ENCODE measurements at regions not wholly inside any gene's neighbourhood (a gene's known extent, or its start where the extent isn't known, plus 50 kb on each side); places are given as distances from the start of the nearest gene placed in this dataset.

- DNase-seq (no peak), ATAC-seq (no peak)
- H3K36me3 Mint-ChIP-seq (ENCODE audit: low read depth), result no peaks in the 10 kb centered on the region
- no peaks in the 10 kb centered on the region for H3K9me3 Mint-ChIP-seq (ENCODE audit: low read depth)
- ChIA-PET CTCF (no interaction called here), POLR2A (no interaction called here)
- H3K4me1 Mint-ChIP-seq, result no peaks in the 10 kb centered on the region
- no peak overlapping the region for H3K27ac Mint-ChIP-seq
- H3K4me3 Mint-ChIP-seq, result no peak overlapping the region
- H3K27me3 Mint-ChIP-seq, result peaks cover 4% of the 10 kb centered on the region
- intact Hi-C loops (cut with DNase I, micrococcal nuclease), result no loop called here
These were observed 410.5 kb downstream of the CTTN start for GRCh38 chr11:70808686-70809375.

- no peak for ATAC-seq
- Mint-ChIP-seq H3K36me3 (ENCODE audit: low read depth) (no peaks in the 10 kb centered on the region), H3K9me3 (ENCODE audit: low read depth) (no peaks in the 10 kb centered on the region), H3K27me3 (peaks cover 4% of the 10 kb centered on the region), H3K4me1 (no peaks in the 10 kb centered on the region), H3K4me3 (no peak overlapping the region), H3K27ac (no peak overlapping the region)
- POLR2A ChIA-PET, result no interaction called here
- DNase-seq, result no peak
- intact Hi-C loops (cut with DNase I, micrococcal nuclease), result no loop called here
- CTCF ChIA-PET, result no interaction called here
These were observed 411.8 kb downstream of the CTTN start for GRCh38 chr11:70810133-70810532.

GRCh38 chr11:70810681-70811080, 412.4 kb downstream of the CTTN start:
- ATAC-seq (no peak), DNase-seq (no peak)
- Mint-ChIP-seq H3K9me3 (ENCODE audit: low read depth) (no peaks in the 10 kb centered on the region), H3K27ac (no peak overlapping the region), H3K4me1 (no peaks in the 10 kb centered on the region), H3K27me3 (peaks cover 4% of the 10 kb centered on the region), H3K4me3 (no peak overlapping the region), H3K36me3 (ENCODE audit: low read depth) (no peaks in the 10 kb centered on the region)
- ChIA-PET CTCF (no interaction called here), POLR2A (no interaction called here)
- intact Hi-C loops (cut with DNase I, micrococcal nuclease), result no loop called here

DNA sequence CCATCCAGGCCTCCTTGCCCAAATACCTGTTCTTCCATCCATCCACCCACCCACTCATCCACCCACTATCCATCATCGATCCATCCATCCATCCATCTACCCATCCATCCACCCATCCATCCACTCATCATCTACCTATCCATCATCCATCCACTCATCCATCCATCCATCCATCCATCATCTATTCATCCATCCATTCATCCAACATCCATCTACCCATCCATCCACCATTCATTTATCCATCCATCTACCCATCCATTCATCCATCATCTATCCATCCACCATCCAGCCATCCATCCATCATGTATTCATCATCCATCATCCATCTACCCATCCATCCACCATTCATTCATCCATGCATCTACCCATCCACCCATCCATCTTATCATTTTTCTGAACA, 413.2 kb downstream of the CTTN start:
- ChIA-PET POLR2A (no interaction called here), CTCF (no interaction called here)
- Mint-ChIP-seq H3K27me3 (peaks cover 4% of the 10 kb centered on the region), H3K36me3 (ENCODE audit: low read depth) (no peaks in the 10 kb centered on the region), H3K4me3 (no peak overlapping the region), H3K9me3 (ENCODE audit: low read depth) (no peaks in the 10 kb centered on the region), H3K4me1 (no peaks in the 10 kb centered on the region), H3K27ac (no peak overlapping the region)
- no peak for ATAC-seq
- intact Hi-C loops (cut with DNase I, micrococcal nuclease), result no loop called here
- DNase-seq, result no peak

GRCh38 chr11:70811915-70812314, 413.6 kb downstream of the CTTN start:
- H3K27ac Mint-ChIP-seq, result no peak overlapping the region
- no peaks in the 10 kb centered on the region for H3K36me3 Mint-ChIP-seq (ENCODE audit: low read depth)
- no peak for ATAC-seq
- no peaks in the 10 kb centered on the region for H3K9me3 Mint-ChIP-seq (ENCODE audit: low read depth)
- intact Hi-C loops (cut with DNase I, micrococcal nuclease), result no loop called here
- POLR2A ChIA-PET, result no interaction called here
- peaks cover 4% of the 10 kb centered on the region for H3K27me3 Mint-ChIP-seq
- no peak overlapping the region for H3K4me3 Mint-ChIP-seq
- H3K4me1 Mint-ChIP-seq, result no peaks in the 10 kb centered on the region
- CTCF ChIA-PET, result no interaction called here
- DNase-seq, result no peak

DNA sequence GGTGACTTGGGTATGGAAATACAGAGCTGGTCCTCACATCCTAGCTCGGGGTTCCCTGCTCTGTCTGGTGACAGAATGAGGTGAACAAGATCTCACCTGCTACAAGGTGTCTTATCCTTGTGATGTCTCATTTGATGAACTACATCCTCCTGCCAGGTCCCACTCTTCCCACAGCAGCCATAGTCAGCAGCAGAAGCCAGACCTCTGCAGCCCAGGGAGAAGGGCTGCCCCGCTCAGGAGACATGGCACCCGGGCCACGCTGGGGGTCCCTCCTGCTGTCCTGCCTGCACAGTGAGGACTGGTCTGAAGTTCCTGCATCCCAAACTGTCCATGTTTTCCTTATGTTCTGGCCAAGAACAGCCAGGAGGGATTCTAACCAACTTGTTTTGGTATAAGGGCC, 414.1 kb downstream of the CTTN start:
- CTCF ChIA-PET, result no interaction called here
- POLR2A ChIA-PET, result no interaction called here
- no peak overlapping the region for H3K4me3 Mint-ChIP-seq
- H3K27me3 Mint-ChIP-seq, result peaks cover 4% of the 10 kb centered on the region
- no peaks in the 10 kb centered on the region for H3K9me3 Mint-ChIP-seq (ENCODE audit: low read depth)
- no peaks in the 10 kb centered on the region for H3K36me3 Mint-ChIP-seq (ENCODE audit: low read depth)
- ATAC-seq, result no peak
- intact Hi-C loops (cut with DNase I, micrococcal nuclease), result no loop called here
- H3K27ac Mint-ChIP-seq, result no peak overlapping the region
- H3K4me1 Mint-ChIP-seq, result no peaks in the 10 kb centered on the region
- DNase-seq, result no peak

GRCh38 chr11:70813651-70814050, 415.3 kb downstream of the CTTN start:
- ATAC-seq (no peak), DNase-seq (no peak)
- Mint-ChIP-seq H3K27me3 (peaks cover 6% of the 10 kb centered on the region), H3K9me3 (ENCODE audit: low read depth) (no peaks in the 10 kb centered on the region), H3K36me3 (ENCODE audit: low read depth) (no peaks in the 10 kb centered on the region), H3K4me3 (no peak overlapping the region), H3K27ac (no peak overlapping the region), H3K4me1 (no peaks in the 10 kb centered on the region)
- intact Hi-C loops (cut with DNase I, micrococcal nuclease), result no loop called here
- ChIA-PET POLR2A (no interaction called here), CTCF (interaction anchor here (0.6 kb wide), 1 partner anchor 45 kb away, joined by 3 read pairs; no protein-coding TSS in a partner anchor)

GRCh38 chr11:70815485-70815832, 417.1 kb downstream of the CTTN start:
- Mint-ChIP-seq H3K27ac (no peak overlapping the region), H3K36me3 (ENCODE audit: low read depth) (no peaks in the 10 kb centered on the region), H3K27me3 (peaks cover 6% of the 10 kb centered on the region), H3K4me1 (no peaks in the 10 kb centered on the region), H3K4me3 (no peak overlapping the region), H3K9me3 (ENCODE audit: low read depth) (no peaks in the 10 kb centered on the region)
- POLR2A ChIA-PET, result no interaction called here
- ATAC-seq (no peak), DNase-seq (no peak)
- CTCF ChIA-PET, result interaction anchor here (0.7 to 1.5 kb wide), 4 partner anchors 10 to 265 kb away, joined by 3 to 5 read pairs (median 4); no protein-coding TSS in a partner anchor
- intact Hi-C loops (cut with DNase I, micrococcal nuclease), result loop anchor here in 1 of 2 experiments (1.0 kb wide), 2 partner anchors 265 to 605 kb away; no protein-coding TSS in a partner anchor

DNA sequence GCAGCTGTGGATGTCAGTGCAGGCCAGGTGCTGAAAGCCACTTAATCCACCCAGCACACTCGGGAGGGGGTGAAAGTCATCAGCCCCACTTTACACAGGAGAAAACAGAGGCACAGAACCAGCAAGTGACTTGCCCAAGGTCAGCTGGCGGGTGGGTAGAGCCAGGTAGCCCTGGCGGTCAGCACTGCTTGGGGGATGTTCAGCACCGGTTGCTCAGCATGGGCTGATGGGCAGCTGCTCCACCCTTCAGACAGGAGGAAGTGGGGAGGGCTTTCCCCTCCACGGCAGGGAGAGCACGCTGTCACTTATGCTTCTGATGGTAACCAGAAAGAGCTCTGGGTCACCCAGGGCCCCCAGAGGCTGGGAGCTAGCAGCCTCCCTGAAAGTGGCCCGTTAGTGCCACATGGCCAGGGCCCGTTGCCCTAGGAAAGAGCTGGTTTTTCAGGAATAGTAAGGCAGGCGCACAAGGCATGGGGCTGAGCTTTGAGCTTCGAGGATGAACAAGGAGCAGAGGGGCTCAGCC, 417.9 kb downstream of the CTTN start:
- ATAC-seq (no peak), DNase-seq (no peak)
- intact Hi-C loops (cut with DNase I, micrococcal nuclease), result no loop called here
- Mint-ChIP-seq H3K27me3 (peaks cover 6% of the 10 kb centered on the region), H3K9me3 (ENCODE audit: low read depth) (no peaks in the 10 kb centered on the region), H3K4me1 (no peaks in the 10 kb centered on the region), H3K27ac (no peak overlapping the region), H3K36me3 (ENCODE audit: low read depth) (no peaks in the 10 kb centered on the region), H3K4me3 (no peak overlapping the region)
- POLR2A ChIA-PET, result no interaction called here
- CTCF ChIA-PET, result interaction anchor here (0.6 to 0.9 kb wide), 3 partner anchors 63 to 125 kb away, joined by 3 to 4 read pairs (median 3); no protein-coding TSS in a partner anchor

- POLR2A ChIA-PET, result no interaction called here
- H3K4me1 Mint-ChIP-seq, result no peaks in the 10 kb centered on the region
- no peak overlapping the region for H3K27ac Mint-ChIP-seq
- CTCF ChIA-PET, result interaction anchor here (0.8 kb wide), 1 partner anchor 134 kb away, joined by 3 read pairs; no protein-coding TSS in a partner anchor
- H3K36me3 Mint-ChIP-seq (ENCODE audit: low read depth), result no peaks in the 10 kb centered on the region
- DNase-seq (no peak), ATAC-seq (no peak)
- no peaks in the 10 kb centered on the region for H3K9me3 Mint-ChIP-seq (ENCODE audit: low read depth)
- peaks cover 8% of the 10 kb centered on the region for H3K27me3 Mint-ChIP-seq
- no peak overlapping the region for H3K4me3 Mint-ChIP-seq
- intact Hi-C loops (cut with DNase I, micrococcal nuclease), result no loop called here
These were observed 420.0 kb downstream of the CTTN start for GRCh38 chr11:70818351-70818750.

- POLR2A ChIA-PET, result no interaction called here
- Mint-ChIP-seq H3K4me1 (no peaks in the 10 kb centered on the region), H3K4me3 (no peak overlapping the region), H3K9me3 (ENCODE audit: low read depth) (no peaks in the 10 kb centered on the region), H3K27ac (no peak overlapping the region), H3K36me3 (ENCODE audit: low read depth) (no peaks in the 10 kb centered on the region), H3K27me3 (peaks cover 14% of the 10 kb centered on the region)
- intact Hi-C loops (cut with DNase I, micrococcal nuclease), result no loop called here
- ATAC-seq (no peak), DNase-seq (no peak)
- CTCF ChIA-PET, result no interaction called here
These were observed 420.7 kb downstream of the CTTN start for GRCh38 chr11:70819022-70819421.

DNA sequence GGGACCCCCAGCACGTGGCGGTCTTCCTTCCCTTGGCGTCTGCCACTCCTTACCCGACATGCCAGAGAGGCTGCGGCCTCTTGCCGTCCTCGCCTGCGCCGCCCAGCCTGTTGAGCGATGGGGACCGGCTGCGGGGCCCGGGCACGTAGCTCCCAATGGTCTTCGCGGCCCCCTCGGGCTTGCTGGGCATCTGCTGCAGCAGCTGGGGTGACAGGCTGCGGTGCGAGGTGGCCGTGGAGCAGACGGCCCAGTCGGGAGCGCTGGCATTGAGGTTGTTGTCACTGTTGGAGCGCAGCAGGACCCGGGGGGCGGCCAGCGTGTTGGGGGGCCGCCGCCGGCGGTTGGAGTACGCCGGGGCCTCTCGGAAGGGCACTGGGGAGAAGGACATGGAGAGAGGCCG, 422.0 kb downstream of the CTTN start:
- ChIA-PET CTCF (no interaction called here), POLR2A (no interaction called here)
- no peak for DNase-seq
- Mint-ChIP-seq H3K4me3 (no peak overlapping the region), H3K36me3 (ENCODE audit: low read depth) (no peaks in the 10 kb centered on the region), H3K27me3 (peaks cover 26% of the 10 kb centered on the region), H3K9me3 (ENCODE audit: low read depth) (no peaks in the 10 kb centered on the region), H3K27ac (no peak overlapping the region), H3K4me1 (peaks cover 8% of the 10 kb centered on the region)
- no peak for ATAC-seq
- intact Hi-C loops (cut with DNase I, micrococcal nuclease), result no loop called here

All from activated CD4-positive, alpha-beta T cell treated with anti-CD3 and anti-CD28 coated beads for 36 hours (primary cell).